DND-41 (cell line): ENCODE measurements at regions not wholly inside any gene's neighbourhood (a gene's known extent, or its start where the extent isn't known, plus 50 kb on each side); places are given as distances from the start of the nearest gene placed in this dataset.

ENCODE experiments used
- CTCF ChIP-seq: IDR thresholded peaks from 2 replicates; pipeline ENCODE4 v1.5.1; 2012; ENCODE audit warnings: borderline replicate concordance, low read length, moderate library complexity, mild to moderate bottlenecking; ENCODE audit not compliant: poor library complexity, severe bottlenecking; ENCODE audit errors: extremely low read depth
- EZH2 ChIP-seq: IDR thresholded peaks from 3 replicates; pipeline ENCODE4 v1.6.1; 2012; ENCODE audit warnings: borderline replicate concordance, low read depth, mild to moderate bottlenecking, moderate library complexity, low read length, inconsistent platforms; ENCODE audit not compliant: severe bottlenecking

GRCh38 chr13:109879338-109879737 is 93.0 kb upstream of the IRS2 start:
- TF ChIP-seq CTCF (no peak), EZH2 (no peak)
